Liver (tissue), 3 donors: ENCODE measurements at regions not wholly inside any gene's neighbourhood (a gene's known extent, or its start where the extent isn't known, plus 50 kb on each side); places are given as distances from the start of the nearest gene placed in this dataset.

Source experiments
- EGR1 ChIP-seq, 2 donors: IDR thresholded peaks; 2 replicates each; pipeline ENCODE4 v1.6.1; 2016 to 2018; ENCODE audit warnings: antibody characterized with exemption in 2 of 2, low read depth in 2 of 2
- FOXA1 ChIP-seq: IDR thresholded peaks from 2 replicates; pipeline ENCODE4 v1.6.1; 2016; ENCODE audit warnings: antibody characterized with exemption
- HNF4G ChIP-seq: IDR thresholded peaks from 2 replicates; pipeline ENCODE4 v1.6.1; 2016; ENCODE audit warnings: antibody characterized with exemption
- JUND ChIP-seq, 2 donors: IDR thresholded peaks; 2 replicates each; pipeline ENCODE4 v1.6.1; 2016; ENCODE audit warnings: antibody characterized with exemption in 2 of 2
- RAD21 ChIP-seq, 2 donors: IDR thresholded peaks; 2 replicates each; pipeline ENCODE4 v1.6.1; 2016; ENCODE audit warnings: antibody characterized with exemption in 2 of 2, mild to moderate bottlenecking in 2 of 2
- SP1 ChIP-seq: IDR thresholded peaks from 2 replicates; pipeline ENCODE4 v1.6.1; 2018; ENCODE audit warnings: antibody characterized with exemption, mild to moderate bottlenecking
- TAF1 ChIP-seq: conservative IDR thresholded peaks from 2 replicates; pipeline ENCODE4 v1.6.1; 2016; ENCODE audit warnings: antibody characterized with exemption, mild to moderate bottlenecking
- YY1 ChIP-seq: IDR thresholded peaks from 2 replicates; pipeline ENCODE4 v1.6.1; 2016; ENCODE audit warnings: antibody characterized with exemption, mild to moderate bottlenecking
- TF ChIP-seq, protein P1 (sequence below): fragments of 150-350 bp; IDR thresholded peaks from 2 replicates; pipeline ENCODE4 v1.5.1; 2017; ENCODE audit warnings: improper control_type of control experiment, low read depth, low read length; ENCODE audit not compliant: missing input control
- TF ChIP-seq, protein P2 (sequence below): IDR thresholded peaks from 2 replicates; pipeline ENCODE4 v1.6.1; 2016; ENCODE audit warnings: antibody characterized with exemption
- TF ChIP-seq, protein P3 (sequence below): IDR thresholded peaks from 2 replicates; pipeline ENCODE4 v1.6.1; 2016; ENCODE audit warnings: antibody characterized with exemption
- TF ChIP-seq, protein P4 (sequence below): IDR thresholded peaks from 2 replicates; pipeline ENCODE4 v1.6.1; 2016; ENCODE audit warnings: antibody characterized with exemption, mild to moderate bottlenecking
- TF ChIP-seq, protein P5 (sequence below): IDR thresholded peaks from 2 replicates; pipeline ENCODE4 v1.6.1; 2016; ENCODE audit warnings: antibody characterized with exemption
- donor health status: healthy.
- donor health status: healthy.

DNA sequence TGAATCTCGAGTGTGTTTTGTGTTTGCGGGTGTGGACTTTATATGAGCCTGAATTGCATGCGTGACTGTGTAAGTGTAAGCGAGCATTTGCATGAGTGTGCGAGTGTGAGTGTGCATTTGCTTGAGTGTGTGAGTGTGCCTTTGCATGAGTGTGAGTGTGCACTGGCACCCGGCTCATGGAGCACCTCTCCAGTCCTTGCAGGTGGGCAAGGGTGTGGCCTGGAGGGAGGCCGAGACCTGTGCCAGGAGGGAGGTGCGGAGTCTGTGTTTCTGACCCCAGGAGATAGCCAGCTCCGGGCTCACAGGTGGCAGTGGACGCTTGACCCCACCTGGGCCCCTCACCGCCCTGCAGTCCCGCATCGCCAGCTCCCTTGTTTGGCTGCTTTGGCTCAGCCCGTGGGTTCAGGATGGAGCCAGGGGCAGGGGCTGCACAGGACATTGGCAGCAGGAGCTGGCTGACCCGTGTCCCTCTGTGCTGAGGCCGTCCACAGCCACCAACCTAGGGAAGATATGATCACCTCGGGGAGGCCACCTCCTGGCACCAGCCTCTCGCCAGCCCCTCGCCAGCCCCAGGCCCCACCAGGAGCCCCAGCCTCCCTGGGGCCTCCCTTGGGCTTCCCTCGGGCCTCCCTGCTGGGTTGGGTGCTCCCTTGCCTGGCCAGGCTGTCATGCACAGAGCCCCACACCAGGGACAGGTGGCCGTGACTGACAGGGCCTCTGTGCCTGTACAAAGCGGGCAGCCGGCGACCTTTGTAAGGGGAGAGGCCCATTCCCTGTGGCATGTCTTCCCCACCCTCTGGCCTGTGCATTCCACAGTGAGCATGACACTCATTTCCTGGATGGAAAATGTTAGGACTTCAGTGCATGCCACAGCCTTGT, 81.6 kb downstream of the PTGR3 start:
- TF ChIP-seq, protein P1, sequence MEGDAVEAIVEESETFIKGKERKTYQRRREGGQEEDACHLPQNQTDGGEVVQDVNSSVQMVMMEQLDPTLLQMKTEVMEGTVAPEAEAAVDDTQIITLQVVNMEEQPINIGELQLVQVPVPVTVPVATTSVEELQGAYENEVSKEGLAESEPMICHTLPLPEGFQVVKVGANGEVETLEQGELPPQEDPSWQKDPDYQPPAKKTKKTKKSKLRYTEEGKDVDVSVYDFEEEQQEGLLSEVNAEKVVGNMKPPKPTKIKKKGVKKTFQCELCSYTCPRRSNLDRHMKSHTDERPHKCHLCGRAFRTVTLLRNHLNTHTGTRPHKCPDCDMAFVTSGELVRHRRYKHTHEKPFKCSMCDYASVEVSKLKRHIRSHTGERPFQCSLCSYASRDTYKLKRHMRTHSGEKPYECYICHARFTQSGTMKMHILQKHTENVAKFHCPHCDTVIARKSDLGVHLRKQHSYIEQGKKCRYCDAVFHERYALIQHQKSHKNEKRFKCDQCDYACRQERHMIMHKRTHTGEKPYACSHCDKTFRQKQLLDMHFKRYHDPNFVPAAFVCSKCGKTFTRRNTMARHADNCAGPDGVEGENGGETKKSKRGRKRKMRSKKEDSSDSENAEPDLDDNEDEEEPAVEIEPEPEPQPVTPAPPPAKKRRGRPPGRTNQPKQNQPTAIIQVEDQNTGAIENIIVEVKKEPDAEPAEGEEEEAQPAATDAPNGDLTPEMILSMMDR, result no peak
- TF ChIP-seq, protein P2, sequence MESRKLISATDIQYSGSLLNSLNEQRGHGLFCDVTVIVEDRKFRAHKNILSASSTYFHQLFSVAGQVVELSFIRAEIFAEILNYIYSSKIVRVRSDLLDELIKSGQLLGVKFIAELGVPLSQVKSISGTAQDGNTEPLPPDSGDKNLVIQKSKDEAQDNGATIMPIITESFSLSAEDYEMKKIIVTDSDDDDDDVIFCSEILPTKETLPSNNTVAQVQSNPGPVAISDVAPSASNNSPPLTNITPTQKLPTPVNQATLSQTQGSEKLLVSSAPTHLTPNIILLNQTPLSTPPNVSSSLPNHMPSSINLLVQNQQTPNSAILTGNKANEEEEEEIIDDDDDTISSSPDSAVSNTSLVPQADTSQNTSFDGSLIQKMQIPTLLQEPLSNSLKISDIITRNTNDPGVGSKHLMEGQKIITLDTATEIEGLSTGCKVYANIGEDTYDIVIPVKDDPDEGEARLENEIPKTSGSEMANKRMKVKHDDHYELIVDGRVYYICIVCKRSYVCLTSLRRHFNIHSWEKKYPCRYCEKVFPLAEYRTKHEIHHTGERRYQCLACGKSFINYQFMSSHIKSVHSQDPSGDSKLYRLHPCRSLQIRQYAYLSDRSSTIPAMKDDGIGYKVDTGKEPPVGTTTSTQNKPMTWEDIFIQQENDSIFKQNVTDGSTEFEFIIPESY, result no peak
- TF ChIP-seq, protein P3, sequence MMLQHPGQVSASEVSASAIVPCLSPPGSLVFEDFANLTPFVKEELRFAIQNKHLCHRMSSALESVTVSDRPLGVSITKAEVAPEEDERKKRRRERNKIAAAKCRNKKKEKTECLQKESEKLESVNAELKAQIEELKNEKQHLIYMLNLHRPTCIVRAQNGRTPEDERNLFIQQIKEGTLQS, result no peak
- no peak for TF ChIP-seq TAF1
- TF ChIP-seq, protein P4, sequence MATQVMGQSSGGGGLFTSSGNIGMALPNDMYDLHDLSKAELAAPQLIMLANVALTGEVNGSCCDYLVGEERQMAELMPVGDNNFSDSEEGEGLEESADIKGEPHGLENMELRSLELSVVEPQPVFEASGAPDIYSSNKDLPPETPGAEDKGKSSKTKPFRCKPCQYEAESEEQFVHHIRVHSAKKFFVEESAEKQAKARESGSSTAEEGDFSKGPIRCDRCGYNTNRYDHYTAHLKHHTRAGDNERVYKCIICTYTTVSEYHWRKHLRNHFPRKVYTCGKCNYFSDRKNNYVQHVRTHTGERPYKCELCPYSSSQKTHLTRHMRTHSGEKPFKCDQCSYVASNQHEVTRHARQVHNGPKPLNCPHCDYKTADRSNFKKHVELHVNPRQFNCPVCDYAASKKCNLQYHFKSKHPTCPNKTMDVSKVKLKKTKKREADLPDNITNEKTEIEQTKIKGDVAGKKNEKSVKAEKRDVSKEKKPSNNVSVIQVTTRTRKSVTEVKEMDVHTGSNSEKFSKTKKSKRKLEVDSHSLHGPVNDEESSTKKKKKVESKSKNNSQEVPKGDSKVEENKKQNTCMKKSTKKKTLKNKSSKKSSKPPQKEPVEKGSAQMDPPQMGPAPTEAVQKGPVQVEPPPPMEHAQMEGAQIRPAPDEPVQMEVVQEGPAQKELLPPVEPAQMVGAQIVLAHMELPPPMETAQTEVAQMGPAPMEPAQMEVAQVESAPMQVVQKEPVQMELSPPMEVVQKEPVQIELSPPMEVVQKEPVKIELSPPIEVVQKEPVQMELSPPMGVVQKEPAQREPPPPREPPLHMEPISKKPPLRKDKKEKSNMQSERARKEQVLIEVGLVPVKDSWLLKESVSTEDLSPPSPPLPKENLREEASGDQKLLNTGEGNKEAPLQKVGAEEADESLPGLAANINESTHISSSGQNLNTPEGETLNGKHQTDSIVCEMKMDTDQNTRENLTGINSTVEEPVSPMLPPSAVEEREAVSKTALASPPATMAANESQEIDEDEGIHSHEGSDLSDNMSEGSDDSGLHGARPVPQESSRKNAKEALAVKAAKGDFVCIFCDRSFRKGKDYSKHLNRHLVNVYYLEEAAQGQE, result no peak
- TF ChIP-seq YY1, result no peak
- no peak for TF ChIP-seq JUND (IDR thresholded peaks at IDR 0.05)
- TF ChIP-seq, protein P5, sequence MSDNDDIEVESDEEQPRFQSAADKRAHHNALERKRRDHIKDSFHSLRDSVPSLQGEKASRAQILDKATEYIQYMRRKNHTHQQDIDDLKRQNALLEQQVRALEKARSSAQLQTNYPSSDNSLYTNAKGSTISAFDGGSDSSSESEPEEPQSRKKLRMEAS, result no peak
- TF ChIP-seq EGR1 (IDR thresholded peaks at IDR 0.05; ENCODE audit: low read depth in 2 of 2), result no peak
- TF ChIP-seq FOXA1, result no peak
- TF ChIP-seq HNF4G, result no peak
- TF ChIP-seq SP1, result no peak
- no peak for TF ChIP-seq RAD21 (IDR thresholded peaks at IDR 0.05)
